Panc1 (cell line): ENCODE measurements at regions not wholly inside any gene's neighbourhood (a gene's known extent, or its start where the extent isn't known, plus 50 kb on each side); places are given as distances from the start of the nearest gene placed in this dataset.

Experiments
- ATAC-seq: fragments of 200-7000 bp; cut with Tn5 transposase; 2 replicates; pipeline ENCODE4 v1.9.1; 2020; ENCODE audit warnings: mild to moderate bottlenecking, moderate library complexity
- BruUV-seq: library from RNA; stranded (reverse); fragments of 400-500 nt; replicated peaks from 2 replicates; lab custom pipeline; 2021; lab: Mats Ljungman, UMichigan
- CTCF ChIA-PET: fragments of 300-600 bp; sonication (Branson Sonifier 250); formaldehyde crosslinking; loops from one replicate; lab custom pipeline; 2022; ENCODE audit warnings: antibody characterized with exemption; lab: Charles Lee
- POLR2A ChIA-PET: fragments of 300-600 bp; sonication (Branson Sonifier 250); formaldehyde crosslinking; loops from one replicate; lab custom pipeline; 2022; ENCODE audit warnings: antibody characterized with exemption; lab: Charles Lee
- DNase-seq: peaks from one replicate; pipeline ENCODE4 v3.0.0-alpha.2; 2010; ENCODE audit warnings: low read depth, low spot score
- H3K27ac ChIP-seq: 2 replicates; pipeline ENCODE4 v1.5.1; 2011; ENCODE audit warnings: mild to moderate bottlenecking, low read length, inconsistent platforms
- H3K27me3 ChIP-seq: fragments of 200-500 bp; sonication (Bioruptor generic); 2 replicates; pipeline ENCODE4 v1.6.0; 2014; ENCODE audit warnings: low read length, inconsistent platforms; ENCODE audit not compliant: control insufficient read depth, insufficient read depth
- H3K36me3 ChIP-seq: fragments of 200-500 bp; sonication (Bioruptor generic); 2 replicates; pipeline ENCODE4 v1.5.1; 2014; ENCODE audit warnings: inconsistent platforms, mild to moderate bottlenecking, low read length, moderate library complexity; ENCODE audit not compliant: control insufficient read depth, insufficient read depth
- H3K4me1 ChIP-seq: 2 replicates; pipeline ENCODE4 v1.5.1; 2011; ENCODE audit warnings: inconsistent platforms, mild to moderate bottlenecking, low read length, moderate library complexity; ENCODE audit not compliant: control insufficient read depth, insufficient read depth
- H3K4me3 ChIP-seq, 2 experiments: 2 replicates each; pipeline ENCODE4 v1.5.1; 2011 to 2012; ENCODE audit warnings: low read depth in 2 of 2, low read length in 2 of 2, mild to moderate bottlenecking in 2 of 2, inconsistent platforms in 1 of 2, moderate library complexity in 1 of 2
- H3K9me3 ChIP-seq: fragments of 200-500 bp; sonication (Bioruptor generic); 2 replicates; pipeline ENCODE4 v1.5.1; 2014; ENCODE audit warnings: low read depth, mild to moderate bottlenecking, inconsistent platforms, low read length, moderate library complexity; ENCODE audit not compliant: control insufficient read depth, insufficient read depth
- POLR2AphosphoS5 ChIP-seq: IDR thresholded peaks from 2 replicates; pipeline ENCODE4 v1.6.1; 2012; ENCODE audit warnings: mild to moderate bottlenecking, low read depth, low read length, moderate library complexity
- SIN3A ChIP-seq: IDR thresholded peaks from 2 replicates; pipeline ENCODE4 v1.6.1; 2012; ENCODE audit warnings: low read depth, mild to moderate bottlenecking, low read length, moderate library complexity, borderline replicate concordance; ENCODE audit not compliant: insufficient read depth
- TCF7L2 ChIP-seq: IDR thresholded peaks from 2 replicates; pipeline ENCODE4 v1.6.1; 2011; ENCODE audit warnings: mild to moderate bottlenecking, low read depth, low read length, inconsistent platforms
- in situ Hi-C: cut with HindIII; loops from 2 replicates; pipeline ENCODE4 v1.10.0; 2016; ENCODE audit warnings: low sequenced_read_pairs, low pct_unique_long_range_greater_than_20kb
- intact Hi-C: fragments of 100-400 bp; cut with micrococcal nuclease; formaldehyde crosslinking; loops from one replicate; pipeline ENCODE4 v1.10.0; 2022; ENCODE audit not compliant: unreplicated experiment
- TF ChIP-seq, protein P1 (sequence below): fragments of 450-650 bp; IDR thresholded peaks from 2 replicates; pipeline ENCODE4 v1.5.1; 2017; ENCODE audit warnings: mild to moderate bottlenecking
- TF ChIP-seq, protein P2 (sequence below), 2 experiments: IDR thresholded peaks; 2 replicates each; pipeline ENCODE4 v1.6.1; 2011 to 2012; ENCODE audit warnings: low read depth in 2 of 2, control low read depth in 1 of 2, low read length in 1 of 2, mild to moderate bottlenecking in 1 of 2, moderate library complexity in 1 of 2; ENCODE audit not compliant: insufficient read depth in 1 of 2

- no peak for TF ChIP-seq TCF7L2
- TF ChIP-seq, protein P1, sequence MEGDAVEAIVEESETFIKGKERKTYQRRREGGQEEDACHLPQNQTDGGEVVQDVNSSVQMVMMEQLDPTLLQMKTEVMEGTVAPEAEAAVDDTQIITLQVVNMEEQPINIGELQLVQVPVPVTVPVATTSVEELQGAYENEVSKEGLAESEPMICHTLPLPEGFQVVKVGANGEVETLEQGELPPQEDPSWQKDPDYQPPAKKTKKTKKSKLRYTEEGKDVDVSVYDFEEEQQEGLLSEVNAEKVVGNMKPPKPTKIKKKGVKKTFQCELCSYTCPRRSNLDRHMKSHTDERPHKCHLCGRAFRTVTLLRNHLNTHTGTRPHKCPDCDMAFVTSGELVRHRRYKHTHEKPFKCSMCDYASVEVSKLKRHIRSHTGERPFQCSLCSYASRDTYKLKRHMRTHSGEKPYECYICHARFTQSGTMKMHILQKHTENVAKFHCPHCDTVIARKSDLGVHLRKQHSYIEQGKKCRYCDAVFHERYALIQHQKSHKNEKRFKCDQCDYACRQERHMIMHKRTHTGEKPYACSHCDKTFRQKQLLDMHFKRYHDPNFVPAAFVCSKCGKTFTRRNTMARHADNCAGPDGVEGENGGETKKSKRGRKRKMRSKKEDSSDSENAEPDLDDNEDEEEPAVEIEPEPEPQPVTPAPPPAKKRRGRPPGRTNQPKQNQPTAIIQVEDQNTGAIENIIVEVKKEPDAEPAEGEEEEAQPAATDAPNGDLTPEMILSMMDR: no peak
- Histone ChIP-seq H3K4me1 (no peaks in the 10 kb centered on the region), H3K27me3 (no peaks in the 10 kb centered on the region), H3K9me3 (no peaks in the 10 kb centered on the region), H3K36me3 (no peaks in the 10 kb centered on the region), H3K4me3 (no peak overlapping the region), H3K27ac (no peak overlapping the region)
- intact Hi-C loops (no loop called here), in situ Hi-C loops (no loop called here)
- BruUV-seq: no TSS peak
- no peak for DNase-seq
- POLR2A ChIA-PET: no interaction called here
- no peak for ATAC-seq
- CTCF ChIA-PET: no interaction called here
These were observed 440.9 kb upstream of the MIR17HG start for GRCh38 chr13:90906554-90906953.

- in situ Hi-C loops (no loop called here), intact Hi-C loops (no loop called here)
- BruUV-seq: no TSS peak
- DNase-seq (no peak), ATAC-seq (no peak)
- no peak overlapping the region for H3K4me3 ChIP-seq
- CTCF ChIA-PET: no interaction called here
- H3K36me3 ChIP-seq: no peaks in the 10 kb centered on the region
- H3K27ac ChIP-seq: no peak overlapping the region
- H3K4me1 ChIP-seq: no peaks in the 10 kb centered on the region
- TF ChIP-seq, protein P2, sequence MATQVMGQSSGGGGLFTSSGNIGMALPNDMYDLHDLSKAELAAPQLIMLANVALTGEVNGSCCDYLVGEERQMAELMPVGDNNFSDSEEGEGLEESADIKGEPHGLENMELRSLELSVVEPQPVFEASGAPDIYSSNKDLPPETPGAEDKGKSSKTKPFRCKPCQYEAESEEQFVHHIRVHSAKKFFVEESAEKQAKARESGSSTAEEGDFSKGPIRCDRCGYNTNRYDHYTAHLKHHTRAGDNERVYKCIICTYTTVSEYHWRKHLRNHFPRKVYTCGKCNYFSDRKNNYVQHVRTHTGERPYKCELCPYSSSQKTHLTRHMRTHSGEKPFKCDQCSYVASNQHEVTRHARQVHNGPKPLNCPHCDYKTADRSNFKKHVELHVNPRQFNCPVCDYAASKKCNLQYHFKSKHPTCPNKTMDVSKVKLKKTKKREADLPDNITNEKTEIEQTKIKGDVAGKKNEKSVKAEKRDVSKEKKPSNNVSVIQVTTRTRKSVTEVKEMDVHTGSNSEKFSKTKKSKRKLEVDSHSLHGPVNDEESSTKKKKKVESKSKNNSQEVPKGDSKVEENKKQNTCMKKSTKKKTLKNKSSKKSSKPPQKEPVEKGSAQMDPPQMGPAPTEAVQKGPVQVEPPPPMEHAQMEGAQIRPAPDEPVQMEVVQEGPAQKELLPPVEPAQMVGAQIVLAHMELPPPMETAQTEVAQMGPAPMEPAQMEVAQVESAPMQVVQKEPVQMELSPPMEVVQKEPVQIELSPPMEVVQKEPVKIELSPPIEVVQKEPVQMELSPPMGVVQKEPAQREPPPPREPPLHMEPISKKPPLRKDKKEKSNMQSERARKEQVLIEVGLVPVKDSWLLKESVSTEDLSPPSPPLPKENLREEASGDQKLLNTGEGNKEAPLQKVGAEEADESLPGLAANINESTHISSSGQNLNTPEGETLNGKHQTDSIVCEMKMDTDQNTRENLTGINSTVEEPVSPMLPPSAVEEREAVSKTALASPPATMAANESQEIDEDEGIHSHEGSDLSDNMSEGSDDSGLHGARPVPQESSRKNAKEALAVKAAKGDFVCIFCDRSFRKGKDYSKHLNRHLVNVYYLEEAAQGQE (IDR thresholded peaks at IDR 0.05; ENCODE audit: insufficient read depth in 1 of 2, low read depth in 2 of 2, low read length in 1 of 2): no peak
- TF ChIP-seq SIN3A: no peak
- TF ChIP-seq TCF7L2: no peak
- TF ChIP-seq POLR2AphosphoS5: no peak
- TF ChIP-seq, protein P1: no peak
- H3K9me3 ChIP-seq: no peaks in the 10 kb centered on the region
- POLR2A ChIA-PET: no interaction called here
- no peaks in the 10 kb centered on the region for H3K27me3 ChIP-seq
These were observed 438.7 kb upstream of the MIR17HG start for GRCh38 chr13:90908792-90909191.
